H1 (cell line): ENCODE measurements at regions not wholly inside any gene's neighbourhood (a gene's known extent, or its start where the extent isn't known, plus 50 kb on each side); places are given as distances from the start of the nearest gene placed in this dataset.

Experiments
- BACH1 ChIP-seq: IDR thresholded peaks from 2 replicates; pipeline ENCODE4 v1.6.1; 2012; ENCODE audit warnings: low read length, improper control_type of control experiment
- CTBP2 ChIP-seq: IDR thresholded peaks from 2 replicates; pipeline ENCODE4 v1.7.0; 2011; ENCODE audit warnings: borderline replicate concordance, mild to moderate bottlenecking, moderate library complexity, mixed read lengths, low read length; ENCODE audit not compliant: insufficient read depth, insufficient read length
- EP300 ChIP-seq, 2 experiments: IDR thresholded peaks; 1 replicate in 1 of 2; 2 replicates in 1 of 2; pipeline ENCODE4 v1.6.1; 2011 to 2012; ENCODE audit warnings: low read depth in 2 of 2, low read length in 2 of 2, mild to moderate bottlenecking in 2 of 2, borderline replicate concordance in 1 of 2, inconsistent platforms in 1 of 2, moderate library complexity in 1 of 2
- NANOG ChIP-seq: IDR thresholded peaks from 2 replicates; pipeline ENCODE4 v1.6.1; 2011; ENCODE audit warnings: low read length, low read depth, mild to moderate bottlenecking, inconsistent platforms; ENCODE audit not compliant: insufficient read depth, poor library complexity, severe bottlenecking
- POLR2AphosphoS5 ChIP-seq: IDR thresholded peaks from 2 replicates; pipeline ENCODE4 v1.6.1; 2011; ENCODE audit warnings: low read depth, low read length
- POU5F1 ChIP-seq: IDR thresholded peaks from 2 replicates; pipeline ENCODE4 v1.6.1; 2011; ENCODE audit warnings: low read depth, mild to moderate bottlenecking, low read length, moderate library complexity
- RXRA ChIP-seq: IDR thresholded peaks from 2 replicates; pipeline ENCODE4 v1.6.1; 2011; ENCODE audit warnings: low read depth, mild to moderate bottlenecking, low read length, moderate library complexity; ENCODE audit not compliant: insufficient read depth
- SIX5 ChIP-seq: IDR thresholded peaks from 2 replicates; pipeline ENCODE4 v1.6.1; 2011; ENCODE audit warnings: mild to moderate bottlenecking, low read depth, low read length
- SP1 ChIP-seq: IDR thresholded peaks from 2 replicates; pipeline ENCODE4 v1.6.1; 2011; ENCODE audit warnings: low read depth, low read length

- TF ChIP-seq EP300 (IDR thresholded peaks at IDR 0.05; ENCODE audit: borderline replicate concordance in 1 of 2, low read depth in 2 of 2, low read length in 2 of 2) = no peak
- TF ChIP-seq SIX5 = no peak
- no peak for TF ChIP-seq NANOG
- no peak for TF ChIP-seq POLR2AphosphoS5
- TF ChIP-seq POU5F1 = no peak
- no peak for TF ChIP-seq RXRA
- no peak for TF ChIP-seq SP1
- no peak for TF ChIP-seq CTBP2
- no peak for TF ChIP-seq BACH1
- TF ChIP-seq, all 59 proteins: peak for 0
Measured at GRCh38 chr12:71300772-71301675, 138.6 kb upstream of the LGR5 start (continued).
